ENCODE measurements at regions not wholly inside any gene's neighbourhood (a gene's known extent, or its start where the extent isn't known, plus 50 kb on each side); places are given as distances from the start of the nearest gene placed in this dataset.

- TF ChIP-seq, protein P1, sequence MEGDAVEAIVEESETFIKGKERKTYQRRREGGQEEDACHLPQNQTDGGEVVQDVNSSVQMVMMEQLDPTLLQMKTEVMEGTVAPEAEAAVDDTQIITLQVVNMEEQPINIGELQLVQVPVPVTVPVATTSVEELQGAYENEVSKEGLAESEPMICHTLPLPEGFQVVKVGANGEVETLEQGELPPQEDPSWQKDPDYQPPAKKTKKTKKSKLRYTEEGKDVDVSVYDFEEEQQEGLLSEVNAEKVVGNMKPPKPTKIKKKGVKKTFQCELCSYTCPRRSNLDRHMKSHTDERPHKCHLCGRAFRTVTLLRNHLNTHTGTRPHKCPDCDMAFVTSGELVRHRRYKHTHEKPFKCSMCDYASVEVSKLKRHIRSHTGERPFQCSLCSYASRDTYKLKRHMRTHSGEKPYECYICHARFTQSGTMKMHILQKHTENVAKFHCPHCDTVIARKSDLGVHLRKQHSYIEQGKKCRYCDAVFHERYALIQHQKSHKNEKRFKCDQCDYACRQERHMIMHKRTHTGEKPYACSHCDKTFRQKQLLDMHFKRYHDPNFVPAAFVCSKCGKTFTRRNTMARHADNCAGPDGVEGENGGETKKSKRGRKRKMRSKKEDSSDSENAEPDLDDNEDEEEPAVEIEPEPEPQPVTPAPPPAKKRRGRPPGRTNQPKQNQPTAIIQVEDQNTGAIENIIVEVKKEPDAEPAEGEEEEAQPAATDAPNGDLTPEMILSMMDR (conservative IDR thresholded peaks at IDR 0.05; ENCODE audit: low read depth, low read length) = no peak
- TF ChIP-seq MAZ (IDR thresholded peaks at IDR 0.05; ENCODE audit: borderline replicate concordance, low read depth, low read length) = no peak
- TF ChIP-seq POLR2A (IDR thresholded peaks at IDR 0.05; ENCODE audit: low read depth, low read length) = no peak
- no peak for TF ChIP-seq MAFK (IDR thresholded peaks at IDR 0.05; ENCODE audit: low read depth, low read length)
- no peak for TF ChIP-seq USF2 (IDR thresholded peaks at IDR 0.05; ENCODE audit: low read depth, low read length)
These were observed 121.1 kb upstream of the NCOR2 start for GRCh38 chr12:124688356-124688992.

All from IMR-90 (cell line).